ENCODE measurements at regions not wholly inside any gene's neighbourhood (a gene's known extent, or its start where the extent isn't known, plus 50 kb on each side); places are given as distances from the start of the nearest gene placed in this dataset.

DNA sequence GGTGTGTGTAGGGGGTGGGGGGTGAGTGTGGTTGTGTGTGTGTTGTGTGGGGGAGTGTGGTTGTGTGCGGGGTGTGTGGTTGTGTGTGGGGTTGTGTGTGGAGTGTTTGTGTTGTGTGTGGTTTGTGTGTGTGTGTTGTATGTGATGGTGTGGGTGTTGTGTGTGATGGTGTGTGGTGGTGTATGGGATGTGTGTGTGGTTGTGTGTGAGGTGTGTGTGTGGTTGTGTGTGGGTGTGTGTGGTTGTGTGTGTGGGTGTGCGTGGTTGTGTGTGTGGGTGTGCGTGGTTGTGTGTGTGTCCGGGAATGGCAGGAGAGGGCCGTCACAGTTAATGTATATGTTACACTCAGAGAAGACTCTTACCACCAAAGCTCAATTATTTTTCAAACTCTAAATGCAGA lies 79.8 kb downstream of the TBXT start:
- 80 to 83% methylated on average over 5 of the region's 5 CpGs for WGBS, 2 donors
- no peak overlapping the region for H3K9ac ChIP-seq (ENCODE audit: insufficient read depth in 1 of 2, low read length in 2 of 2)
- ATAC-seq (ENCODE audit: insufficient read depth, low FRiP score) (no peak), DNase-seq (no peak)
- peaks cover 0 to 2% (median 0%) of the 10 kb centered on the region in 3 donors for H3K27me3 ChIP-seq (ENCODE audit: control insufficient read depth in 3 of 3, insufficient read depth in 3 of 3, low read length in 2 of 3)
- no peaks in the 10 kb centered on the region for H3K36me3 ChIP-seq (ENCODE audit: control insufficient read depth in 4 of 4, insufficient read depth in 4 of 4, low read length in 4 of 4)
- TF ChIP-seq, protein P1, sequence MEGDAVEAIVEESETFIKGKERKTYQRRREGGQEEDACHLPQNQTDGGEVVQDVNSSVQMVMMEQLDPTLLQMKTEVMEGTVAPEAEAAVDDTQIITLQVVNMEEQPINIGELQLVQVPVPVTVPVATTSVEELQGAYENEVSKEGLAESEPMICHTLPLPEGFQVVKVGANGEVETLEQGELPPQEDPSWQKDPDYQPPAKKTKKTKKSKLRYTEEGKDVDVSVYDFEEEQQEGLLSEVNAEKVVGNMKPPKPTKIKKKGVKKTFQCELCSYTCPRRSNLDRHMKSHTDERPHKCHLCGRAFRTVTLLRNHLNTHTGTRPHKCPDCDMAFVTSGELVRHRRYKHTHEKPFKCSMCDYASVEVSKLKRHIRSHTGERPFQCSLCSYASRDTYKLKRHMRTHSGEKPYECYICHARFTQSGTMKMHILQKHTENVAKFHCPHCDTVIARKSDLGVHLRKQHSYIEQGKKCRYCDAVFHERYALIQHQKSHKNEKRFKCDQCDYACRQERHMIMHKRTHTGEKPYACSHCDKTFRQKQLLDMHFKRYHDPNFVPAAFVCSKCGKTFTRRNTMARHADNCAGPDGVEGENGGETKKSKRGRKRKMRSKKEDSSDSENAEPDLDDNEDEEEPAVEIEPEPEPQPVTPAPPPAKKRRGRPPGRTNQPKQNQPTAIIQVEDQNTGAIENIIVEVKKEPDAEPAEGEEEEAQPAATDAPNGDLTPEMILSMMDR (IDR thresholded peaks at IDR 0.05; ENCODE audit: control extremely low read depth, extremely low read depth) = no peak
- no peaks in the 10 kb centered on the region for H3K9me3 ChIP-seq (ENCODE audit: control insufficient read depth in 4 of 4, insufficient read depth in 3 of 4, low read length in 3 of 4)
- H3K27ac ChIP-seq (ENCODE audit: low read depth in 1 of 2, low read length in 1 of 2) = no peak overlapping the region
- H3K4me3 ChIP-seq = no peak overlapping the region
- no peaks in the 10 kb centered on the region for H3K4me1 ChIP-seq (ENCODE audit: control insufficient read depth in 5 of 5, insufficient read depth in 5 of 5, low read length in 5 of 5)

- no peak for DNase-seq
- WGBS, 2 donors = 90 to 92% methylated on average over 7 of the region's 7 CpGs
- no peaks in the 10 kb centered on the region for H3K4me1 ChIP-seq (ENCODE audit: control insufficient read depth in 5 of 5, insufficient read depth in 5 of 5, low read length in 5 of 5)
- peaks cover 0 to 2% (median 0%) of the 10 kb centered on the region in 3 donors for H3K27me3 ChIP-seq (ENCODE audit: control insufficient read depth in 3 of 3, insufficient read depth in 3 of 3, low read length in 2 of 3)
- H3K9ac ChIP-seq (ENCODE audit: insufficient read depth in 1 of 2, low read length in 2 of 2) = no peak overlapping the region
- no peaks in the 10 kb centered on the region for H3K36me3 ChIP-seq (ENCODE audit: control insufficient read depth in 4 of 4, insufficient read depth in 4 of 4, low read length in 4 of 4)
- no peak overlapping the region for H3K27ac ChIP-seq (ENCODE audit: low read depth in 1 of 2, low read length in 1 of 2)
- H3K4me3 ChIP-seq = no peak overlapping the region
- no peaks in the 10 kb centered on the region for H3K9me3 ChIP-seq (ENCODE audit: control insufficient read depth in 4 of 4, insufficient read depth in 3 of 4, low read length in 3 of 4)
- no peak for ATAC-seq (ENCODE audit: insufficient read depth, low FRiP score)
- TF ChIP-seq, protein P1 (IDR thresholded peaks at IDR 0.05; ENCODE audit: control extremely low read depth, extremely low read depth) = no peak
Observed at GRCh38 chr6:166087246-166087645, 80.4 kb downstream of the TBXT start.

DNA sequence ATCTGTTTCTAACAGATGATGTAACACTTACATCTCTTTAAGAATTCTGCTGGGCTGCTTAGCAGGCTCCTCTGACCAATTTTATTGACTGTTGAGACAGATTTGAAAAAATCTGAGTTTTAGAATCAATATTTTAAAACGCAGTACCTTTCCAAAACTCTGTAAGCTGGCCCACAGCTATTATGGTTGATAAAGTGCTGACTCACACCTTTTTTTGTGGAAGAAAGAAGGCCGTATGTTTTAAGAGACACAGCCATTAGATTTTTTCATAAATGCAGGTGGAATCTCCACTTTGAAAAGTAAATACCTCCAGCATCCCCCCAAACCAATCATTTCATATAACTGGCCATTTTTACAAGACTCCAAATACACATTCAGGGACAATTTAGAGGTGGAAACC lies 82.2 kb downstream of the TBXT start:
- ATAC-seq (ENCODE audit: insufficient read depth, low FRiP score) = no peak
- Histone ChIP-seq H3K27me3 (ENCODE audit: control insufficient read depth in 3 of 3, insufficient read depth in 3 of 3, low read length in 2 of 3) (peaks cover 0 to 2% (median 0%) of the 10 kb centered on the region in 3 donors), H3K4me1 (ENCODE audit: control insufficient read depth in 5 of 5, insufficient read depth in 5 of 5, low read length in 5 of 5) (no peaks in the 10 kb centered on the region), H3K4me3 (no peak overlapping the region), H3K36me3 (ENCODE audit: control insufficient read depth in 4 of 4, insufficient read depth in 4 of 4, low read length in 4 of 4) (no peaks in the 10 kb centered on the region), H3K9me3 (ENCODE audit: control insufficient read depth in 4 of 4, insufficient read depth in 3 of 4, low read length in 3 of 4) (no peaks in the 10 kb centered on the region), H3K9ac (ENCODE audit: insufficient read depth in 1 of 2, low read length in 2 of 2) (no peak overlapping the region), H3K27ac (ENCODE audit: low read depth in 1 of 2, low read length in 1 of 2) (no peak overlapping the region)
- WGBS, 2 donors = 50 to 55% methylated on average over 2 of the region's 2 CpGs
- no peak for DNase-seq
- TF ChIP-seq, protein P1 (IDR thresholded peaks at IDR 0.05; ENCODE audit: control extremely low read depth, extremely low read depth) = no peak

GRCh38 chr6:166084951-166085350 lies 82.7 kb downstream of the TBXT start:
- no peak overlapping the region for H3K4me3 ChIP-seq
- 76 to 80% methylated on average over 2 of the region's 2 CpGs for WGBS, 2 donors
- peaks cover 0 to 2% (median 0%) of the 10 kb centered on the region in 3 donors for H3K27me3 ChIP-seq (ENCODE audit: control insufficient read depth in 3 of 3, insufficient read depth in 3 of 3, low read length in 2 of 3)
- H3K9ac ChIP-seq (ENCODE audit: insufficient read depth in 1 of 2, low read length in 2 of 2) = no peak overlapping the region
- TF ChIP-seq, protein P1 (IDR thresholded peaks at IDR 0.05; ENCODE audit: control extremely low read depth, extremely low read depth) = no peak
- DNase-seq (no peak), ATAC-seq (ENCODE audit: insufficient read depth, low FRiP score) (no peak)
- H3K4me1 ChIP-seq (ENCODE audit: control insufficient read depth in 5 of 5, insufficient read depth in 5 of 5, low read length in 5 of 5) = no peaks in the 10 kb centered on the region
- no peaks in the 10 kb centered on the region for H3K36me3 ChIP-seq (ENCODE audit: control insufficient read depth in 4 of 4, insufficient read depth in 4 of 4, low read length in 4 of 4)
- H3K9me3 ChIP-seq (ENCODE audit: control insufficient read depth in 4 of 4, insufficient read depth in 3 of 4, low read length in 3 of 4) = no peaks in the 10 kb centered on the region
- no peak overlapping the region for H3K27ac ChIP-seq (ENCODE audit: low read depth in 1 of 2, low read length in 1 of 2)
